Panc1 (cell line): ENCODE measurements at regions not wholly inside any gene's neighbourhood (a gene's known extent, or its start where the extent isn't known, plus 50 kb on each side); places are given as distances from the start of the nearest gene placed in this dataset.

Experiments
- ATAC-seq: fragments of 200-7000 bp; cut with Tn5 transposase; 2 replicates; pipeline ENCODE4 v1.9.1; 2020; ENCODE audit warnings: mild to moderate bottlenecking, moderate library complexity
- BruUV-seq: library from RNA; stranded (reverse); fragments of 400-500 nt; replicated peaks from 2 replicates; lab custom pipeline; 2021; lab: Mats Ljungman, UMichigan
- CTCF ChIA-PET: fragments of 300-600 bp; sonication (Branson Sonifier 250); formaldehyde crosslinking; loops from one replicate; lab custom pipeline; 2022; ENCODE audit warnings: antibody characterized with exemption; lab: Charles Lee
- POLR2A ChIA-PET: fragments of 300-600 bp; sonication (Branson Sonifier 250); formaldehyde crosslinking; loops from one replicate; lab custom pipeline; 2022; ENCODE audit warnings: antibody characterized with exemption; lab: Charles Lee
- DNase-seq: peaks from one replicate; pipeline ENCODE4 v3.0.0-alpha.2; 2010; ENCODE audit warnings: low read depth, low spot score
- H3K27ac ChIP-seq: 2 replicates; pipeline ENCODE4 v1.5.1; 2011; ENCODE audit warnings: mild to moderate bottlenecking, low read length, inconsistent platforms
- H3K27me3 ChIP-seq: fragments of 200-500 bp; sonication (Bioruptor generic); 2 replicates; pipeline ENCODE4 v1.6.0; 2014; ENCODE audit warnings: low read length, inconsistent platforms; ENCODE audit not compliant: control insufficient read depth, insufficient read depth
- H3K36me3 ChIP-seq: fragments of 200-500 bp; sonication (Bioruptor generic); 2 replicates; pipeline ENCODE4 v1.5.1; 2014; ENCODE audit warnings: inconsistent platforms, mild to moderate bottlenecking, low read length, moderate library complexity; ENCODE audit not compliant: control insufficient read depth, insufficient read depth
- H3K4me1 ChIP-seq: 2 replicates; pipeline ENCODE4 v1.5.1; 2011; ENCODE audit warnings: inconsistent platforms, mild to moderate bottlenecking, low read length, moderate library complexity; ENCODE audit not compliant: control insufficient read depth, insufficient read depth
- H3K4me3 ChIP-seq, 2 experiments: 2 replicates each; pipeline ENCODE4 v1.5.1; 2011 to 2012; ENCODE audit warnings: low read depth in 2 of 2, low read length in 2 of 2, mild to moderate bottlenecking in 2 of 2, inconsistent platforms in 1 of 2, moderate library complexity in 1 of 2
- H3K9me3 ChIP-seq: fragments of 200-500 bp; sonication (Bioruptor generic); 2 replicates; pipeline ENCODE4 v1.5.1; 2014; ENCODE audit warnings: low read depth, mild to moderate bottlenecking, inconsistent platforms, low read length, moderate library complexity; ENCODE audit not compliant: control insufficient read depth, insufficient read depth
- CTCF ChIP-seq: fragments of 450-650 bp; IDR thresholded peaks from 2 replicates; pipeline ENCODE4 v1.5.1; 2017; ENCODE audit warnings: mild to moderate bottlenecking
- POLR2AphosphoS5 ChIP-seq: IDR thresholded peaks from 2 replicates; pipeline ENCODE4 v1.6.1; 2012; ENCODE audit warnings: mild to moderate bottlenecking, low read depth, low read length, moderate library complexity
- REST ChIP-seq, 2 experiments: IDR thresholded peaks; 2 replicates each; pipeline ENCODE4 v1.6.1; 2011 to 2012; ENCODE audit warnings: low read depth in 2 of 2, control low read depth in 1 of 2, low read length in 1 of 2, mild to moderate bottlenecking in 1 of 2, moderate library complexity in 1 of 2; ENCODE audit not compliant: insufficient read depth in 1 of 2
- SIN3A ChIP-seq: IDR thresholded peaks from 2 replicates; pipeline ENCODE4 v1.6.1; 2012; ENCODE audit warnings: low read depth, mild to moderate bottlenecking, low read length, moderate library complexity, borderline replicate concordance; ENCODE audit not compliant: insufficient read depth
- TCF7L2 ChIP-seq: IDR thresholded peaks from 2 replicates; pipeline ENCODE4 v1.6.1; 2011; ENCODE audit warnings: mild to moderate bottlenecking, low read depth, low read length, inconsistent platforms
- in situ Hi-C: cut with HindIII; loops from 2 replicates; pipeline ENCODE4 v1.10.0; 2016; ENCODE audit warnings: low sequenced_read_pairs, low pct_unique_long_range_greater_than_20kb
- intact Hi-C: fragments of 100-400 bp; cut with micrococcal nuclease; formaldehyde crosslinking; loops from one replicate; pipeline ENCODE4 v1.10.0; 2022; ENCODE audit not compliant: unreplicated experiment

GRCh38 chr1:221087919-221088318 is 208.7 kb downstream of the HLX start:
- Histone ChIP-seq H3K4me1 (no peaks in the 10 kb centered on the region), H3K36me3 (no peaks in the 10 kb centered on the region), H3K27ac (no peak overlapping the region), H3K4me3 (no peak overlapping the region), H3K27me3 (no peaks in the 10 kb centered on the region), H3K9me3 (no peaks in the 10 kb centered on the region)
- DNase-seq (no peak), ATAC-seq (no peak)
- BruUV-seq, result no TSS peak
- ChIA-PET POLR2A (no interaction called here), CTCF (no interaction called here)
- in situ Hi-C loops (no loop called here), intact Hi-C loops (no loop called here)
- no peak for TF ChIP-seq CTCF
- no peak for TF ChIP-seq SIN3A
- TF ChIP-seq POLR2AphosphoS5, result no peak
- TF ChIP-seq REST (IDR thresholded peaks at IDR 0.05; ENCODE audit: insufficient read depth in 1 of 2, low read depth in 2 of 2, low read length in 1 of 2), result no peak
- TF ChIP-seq TCF7L2, result no peak

GRCh38 chr1:221089273-221089672 is 210.0 kb downstream of the HLX start:
- CTCF ChIA-PET, result no interaction called here

More at GRCh38 chr1:221089273-221089672, 210.0 kb downstream of the HLX start:
- no peak overlapping the region for H3K27ac ChIP-seq
- POLR2A ChIA-PET, result no interaction called here
- no TSS peak for BruUV-seq
- no peaks in the 10 kb centered on the region for H3K9me3 ChIP-seq
- H3K36me3 ChIP-seq, result no peaks in the 10 kb centered on the region
- H3K27me3 ChIP-seq, result no peaks in the 10 kb centered on the region
- H3K4me3 ChIP-seq, result no peak overlapping the region
- DNase-seq, result no peak
- TF ChIP-seq SIN3A (no peak), CTCF (no peak), TCF7L2 (no peak)
- intact Hi-C loops (no loop called here), in situ Hi-C loops (no loop called here)
- ATAC-seq, result no peak
- no peaks in the 10 kb centered on the region for H3K4me1 ChIP-seq
